Esophagus squamous epithelium (tissue), 5 donors: ENCODE measurements at regions not wholly inside any gene's neighbourhood (a gene's known extent, or its start where the extent isn't known, plus 50 kb on each side); places are given as distances from the start of the nearest gene placed in this dataset.

ENCODE experiments used
- DNase-seq: peaks from one replicate; lab custom pipeline; 2025; lab: John Stamatoyannopoulos, UW
- H3K27ac ChIP-seq, 4 donors: fragments of 200-600 bp; sonication (generic); one replicate each; pipeline ENCODE4 v1.5.1; 2016 to 2019; ENCODE audit warnings: mild to moderate bottlenecking in 1 of 4
- H3K27me3 ChIP-seq, 4 donors: fragments of 200-600 bp; sonication (generic); 1 replicate in 3 of 4; 2 replicates in 1 of 4; pipeline versions ENCODE4 v1.5.1 to v1.6.0; 2017 to 2021; ENCODE audit warnings: antibody characterized with exemption in 1 of 4
- H3K36me3 ChIP-seq, 3 donors: fragments of 200-600 bp; sonication (generic); one replicate each; pipeline ENCODE4 v1.5.1; 2016 to 2019
- H3K4me1 ChIP-seq, 3 donors: fragments of 200-600 bp; sonication (generic); one replicate each; pipeline ENCODE4 v1.5.1; 2017 to 2019
- H3K4me3 ChIP-seq, 4 donors: fragments of 200-600 bp; sonication (generic); 1 replicate in 3 of 4; 2 replicates in 1 of 4; pipeline ENCODE4 v1.5.1; 2016 to 2019; ENCODE audit warnings: mild to moderate bottlenecking in 2 of 4, moderate library complexity in 1 of 4
- H3K9me3 ChIP-seq, 3 donors: fragments of 200-600 bp; sonication (generic); one replicate each; pipeline ENCODE4 v1.5.1; 2016 to 2019
- CTCF ChIP-seq, 6 experiments: fragments of 450-650 bp in 4 of 6; fragments of 200-600 bp in 2 of 6; sonication (generic) in 2 of 6; IDR thresholded peaks; one replicate each; pipeline ENCODE4 v1.5.1; 2016 to 2019; ENCODE audit warnings: antibody characterized with exemption in 6 of 6, mild to moderate bottlenecking in 4 of 6, moderate library complexity in 4 of 6
- POLR2A ChIP-seq, 4 donors: fragments of 450-650 bp; IDR thresholded peaks; one replicate each; pipeline ENCODE4 v1.6.1; 2017; ENCODE audit warnings: antibody characterized with exemption in 4 of 4, mild to moderate bottlenecking in 4 of 4, moderate library complexity in 3 of 4
- WGBS, 2 donors: methylation state at CpG; one replicate each; pipeline ENCODE4 v1.1.5; 2018; 5-methylcytosine and 5-hydroxymethylcytosine counted together
- intact Hi-C: fragments of 100-400 bp; cut with DNase I; formaldehyde crosslinking; loops from one replicate; pipeline ENCODE4 v1.15.0; 2022
- donor health status: DM: yes; HTN: yes; CAD: no.

GRCh38 chr2:147137711-147138110, 707.1 kb upstream of the ACVR2A start:
- Histone ChIP-seq H3K36me3 (no peaks in the 10 kb centered on the region), H3K4me1 (no peaks in the 10 kb centered on the region), H3K27ac (no peak overlapping the region), H3K4me3 (no peak overlapping the region), H3K9me3 (no peaks in the 10 kb centered on the region), H3K27me3 (no peaks in the 10 kb centered on the region)
- no peak for DNase-seq
- 59 to 65% methylated on average over 3 of the region's 3 CpGs for WGBS, 2 donors
- intact Hi-C loops = no loop called here
- no peak for TF ChIP-seq POLR2A (IDR thresholded peaks at IDR 0.05)
- no peak for TF ChIP-seq CTCF (IDR thresholded peaks at IDR 0.05)

GRCh38 chr2:147135376-147135775, 709.5 kb upstream of the ACVR2A start:
- H3K4me3 ChIP-seq = no peak overlapping the region
- no peaks in the 10 kb centered on the region for H3K9me3 ChIP-seq
- no peaks in the 10 kb centered on the region for H3K36me3 ChIP-seq
- no peaks in the 10 kb centered on the region for H3K4me1 ChIP-seq
- TF ChIP-seq CTCF (IDR thresholded peaks at IDR 0.05) = no peak
- TF ChIP-seq POLR2A (IDR thresholded peaks at IDR 0.05) = no peak
- no peak overlapping the region for H3K27ac ChIP-seq
- intact Hi-C loops = no loop called here
- 65 to 67% methylated on average over 5 of the region's 5 CpGs for WGBS, 2 donors
- no peaks in the 10 kb centered on the region for H3K27me3 ChIP-seq
- DNase-seq = no peak

GRCh38 chr2:147133286-147133908, 711.4 kb upstream of the ACVR2A start:
- DNase-seq = no peak
- Histone ChIP-seq H3K4me3 (no peak overlapping the region), H3K36me3 (no peaks in the 10 kb centered on the region)

DNA sequence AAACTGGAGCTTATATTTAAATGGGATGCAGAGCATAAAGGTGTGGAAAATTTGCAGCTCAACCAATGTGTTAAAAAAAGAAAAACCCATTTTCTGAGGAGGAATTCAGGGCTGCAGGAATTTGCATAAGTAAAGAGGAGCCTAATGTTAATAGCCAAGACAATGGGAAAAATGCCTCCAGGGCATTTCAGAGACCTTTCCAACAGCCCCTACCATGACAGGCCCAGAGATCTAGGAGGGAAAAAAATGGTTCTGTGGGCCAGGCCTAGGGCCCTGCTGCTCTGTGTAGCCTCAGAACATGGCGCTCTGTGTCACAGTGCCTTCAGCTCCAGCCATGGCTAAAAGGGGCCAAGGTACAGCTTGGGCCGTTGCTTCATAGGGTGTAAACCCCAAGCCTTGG, 719.7 kb upstream of the ACVR2A start:
- WGBS, 2 donors = 80 to 86% methylated on average over 1 to 2 of the region's 2 CpGs

More at GRCh38 chr2:147133286-147133908, 711.4 kb upstream of the ACVR2A start:
- Histone ChIP-seq H3K27me3 (no peaks in the 10 kb centered on the region), H3K9me3 (no peaks in the 10 kb centered on the region), H3K27ac (no peak overlapping the region), H3K4me1 (no peaks in the 10 kb centered on the region)
- TF ChIP-seq POLR2A (IDR thresholded peaks at IDR 0.05) (no peak), CTCF (IDR thresholded peaks at IDR 0.05) (no peak)
- 67 to 68% methylated on average over 4 of the region's 4 CpGs for WGBS, 2 donors
- intact Hi-C loops = no loop called here

DNA sequence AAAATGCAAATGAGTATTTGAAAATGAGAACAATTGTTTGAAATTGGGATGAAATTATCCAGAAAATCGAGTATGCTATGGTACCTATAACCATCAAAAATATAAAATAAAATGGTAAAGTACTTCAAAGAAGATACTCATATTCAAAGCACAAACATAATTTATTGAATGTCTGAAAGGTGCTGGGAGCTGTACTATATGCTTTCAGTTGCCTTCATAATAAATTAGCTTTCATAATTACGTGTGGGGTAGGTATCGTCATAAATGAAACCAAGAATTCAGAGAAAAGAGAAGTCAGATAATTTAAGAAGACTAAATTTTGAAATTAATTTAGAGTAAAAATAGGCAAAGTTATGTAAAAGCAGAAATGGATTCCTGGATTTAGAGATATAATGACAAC, 721.9 kb upstream of the ACVR2A start:
- H3K9me3 ChIP-seq = no peaks in the 10 kb centered on the region
- H3K4me1 ChIP-seq = no peaks in the 10 kb centered on the region
- no peak for DNase-seq
- WGBS, 2 donors = 79 to 87% methylated on average over 3 of the region's 3 CpGs
- intact Hi-C loops = no loop called here
- TF ChIP-seq POLR2A (IDR thresholded peaks at IDR 0.05) = no peak
- no peak for TF ChIP-seq CTCF (IDR thresholded peaks at IDR 0.05)
- H3K36me3 ChIP-seq = no peaks in the 10 kb centered on the region
- H3K4me3 ChIP-seq = no peak overlapping the region
- no peak overlapping the region for H3K27ac ChIP-seq
- no peaks in the 10 kb centered on the region for H3K27me3 ChIP-seq

More for the DNA sequence above, 719.7 kb upstream of the ACVR2A start:
- Histone ChIP-seq H3K4me3 (no peak overlapping the region), H3K36me3 (no peaks in the 10 kb centered on the region), H3K4me1 (no peaks in the 10 kb centered on the region), H3K27me3 (no peaks in the 10 kb centered on the region), H3K9me3 (no peaks in the 10 kb centered on the region), H3K27ac (no peak overlapping the region)
- no peak for DNase-seq
- no peak for TF ChIP-seq POLR2A (IDR thresholded peaks at IDR 0.05)
- no peak for TF ChIP-seq CTCF (IDR thresholded peaks at IDR 0.05)
- intact Hi-C loops = no loop called here
